IMR-90 (cell line): ENCODE measurements at regions not wholly inside any gene's neighbourhood (a gene's known extent, or its start where the extent isn't known, plus 50 kb on each side); places are given as distances from the start of the nearest gene placed in this dataset.
A peak's percentile ranks its signal among the peaks of the same experiment; 100 is the strongest.

ENCODE experiments used
- ATAC-seq: fragments of 200-7000 bp; cut with Tn5 transposase; 2 replicates; pipeline ENCODE4 v1.9.1; 2020; ENCODE audit warnings: low read depth, mild to moderate bottlenecking, moderate library complexity
- BruUV-seq: library from RNA; stranded (reverse); fragments of 400-500 nt; replicated peaks from 2 replicates; lab custom pipeline; 2021; lab: Mats Ljungman, UMichigan
- CTCF ChIA-PET: fragments of 300-600 bp; formaldehyde crosslinking; extraction: SDS; loops from one replicate; lab custom pipeline; 2021; ENCODE audit warnings: antibody characterized with exemption; lab: Yijun Ruan, JAX
- POLR2A ChIA-PET: fragments of 300-600 bp; sonication (Branson Sonifier 250); formaldehyde crosslinking; loops from one replicate; lab custom pipeline; 2022; ENCODE audit warnings: antibody characterized with exemption; ENCODE audit not compliant: unreplicated experiment; lab: Charles Lee
- DNase-seq: peaks from one replicate; pipeline ENCODE4 v3.0.0; 2013
- H2AFZ ChIP-seq: replicated peaks from 2 replicates; pipeline ENCODE3; 2013; ENCODE audit warnings: low read length, mild to moderate bottlenecking; ENCODE audit not compliant: poor library complexity
- H2AK5ac ChIP-seq: 2 replicates; pipeline ENCODE4 v1.6.1; 2013; ENCODE audit warnings: low read depth, low read length, inconsistent platforms
- H2AK9ac ChIP-seq: replicated peaks from 2 replicates; pipeline ENCODE3; 2013; ENCODE audit warnings: mild to moderate bottlenecking, low read depth, low read length, moderate library complexity; ENCODE audit not compliant: poor library complexity
- H2BK120ac ChIP-seq: 2 replicates; pipeline ENCODE4 v1.6.1; 2013; ENCODE audit warnings: low read depth, low read length, inconsistent platforms
- H2BK15ac ChIP-seq: 3 replicates; pipeline ENCODE4 v1.6.1; 2013; ENCODE audit warnings: low read depth, low read length, inconsistent platforms
- H2BK20ac ChIP-seq: 2 replicates; pipeline ENCODE4 v1.6.1; 2013; ENCODE audit warnings: low read depth, mild to moderate bottlenecking, inconsistent platforms, low read length, moderate library complexity
- H2BK5ac ChIP-seq: 2 replicates; pipeline ENCODE4 v1.6.1; 2013; ENCODE audit warnings: mild to moderate bottlenecking, low read depth, low read length, inconsistent platforms; ENCODE audit not compliant: poor library complexity, severe bottlenecking
- H3K14ac ChIP-seq: replicated peaks from 2 replicates; pipeline ENCODE4 v1.6.1; 2013; ENCODE audit warnings: low read depth, low read length, inconsistent platforms
- H3K18ac ChIP-seq: 2 replicates; pipeline ENCODE4 v1.6.1; 2013; ENCODE audit warnings: low read depth, low read length, control low read depth
- H3K23ac ChIP-seq: 2 replicates; pipeline ENCODE4 v1.6.1; 2013; ENCODE audit warnings: low read depth, low read length, inconsistent platforms
- H3K27ac ChIP-seq: 2 replicates; pipeline ENCODE4 v1.5.1; 2013; ENCODE audit warnings: mild to moderate bottlenecking, control low read depth, low read length; ENCODE audit not compliant: insufficient read depth
- H3K27me3 ChIP-seq: 2 replicates; pipeline ENCODE4 v1.6.1; 2013; ENCODE audit warnings: low read length; ENCODE audit not compliant: control insufficient read depth, insufficient read depth
- H3K36me3 ChIP-seq: 2 replicates; pipeline ENCODE4 v1.6.1; 2013; ENCODE audit warnings: low read length, mixed read lengths; ENCODE audit not compliant: control insufficient read depth, insufficient read depth
- H3K4ac ChIP-seq: 2 replicates; pipeline ENCODE4 v1.6.1; 2013; ENCODE audit warnings: low read depth, low read length, inconsistent platforms
- H3K4me1 ChIP-seq: 2 replicates; pipeline ENCODE4 v1.6.1; 2013; ENCODE audit warnings: low read length, mixed read lengths; ENCODE audit not compliant: control insufficient read depth, insufficient read depth
- H3K4me2 ChIP-seq: 2 replicates; pipeline ENCODE4 v1.6.1; 2013; ENCODE audit warnings: low read depth, mild to moderate bottlenecking, control low read depth, low read length, moderate library complexity
- H3K4me3 ChIP-seq: 2 replicates; pipeline ENCODE4 v1.5.1; 2013; ENCODE audit warnings: low read depth, mild to moderate bottlenecking, control low read depth, low read length, moderate library complexity; ENCODE audit not compliant: insufficient read depth
- H3K56ac ChIP-seq: 2 replicates; pipeline ENCODE4 v1.6.1; 2013; ENCODE audit warnings: low read length, inconsistent platforms; ENCODE audit not compliant: insufficient read depth; ENCODE audit errors: extremely low read depth
- H3K79me1 ChIP-seq, 2 experiments: 2 replicates each; pipeline ENCODE4 v1.6.1; 2013; ENCODE audit warnings: low read length in 2 of 2, inconsistent platforms in 1 of 2, low read depth in 1 of 2
- H3K9ac ChIP-seq: 2 replicates; pipeline ENCODE4 v1.6.1; 2013; ENCODE audit warnings: low read depth, low read length, control low read depth
- H3K9me1 ChIP-seq: 2 replicates; pipeline ENCODE4 v1.6.1; 2013; ENCODE audit warnings: low read length, inconsistent platforms; ENCODE audit not compliant: insufficient read depth
- H3K9me3 ChIP-seq: 2 replicates; pipeline ENCODE4 v1.6.1; 2013; ENCODE audit warnings: low read length; ENCODE audit not compliant: control insufficient read depth, insufficient read depth
- H4K20me1 ChIP-seq: 2 replicates; pipeline ENCODE4 v1.6.1; 2013; ENCODE audit warnings: low read length, inconsistent platforms; ENCODE audit not compliant: insufficient read depth
- H4K5ac ChIP-seq: 2 replicates; pipeline ENCODE4 v1.6.1; 2013; ENCODE audit warnings: mild to moderate bottlenecking, low read depth, low read length, control low read depth
- H4K8ac ChIP-seq, 2 experiments: 2 replicates each; pipeline ENCODE4 v1.6.1; 2013; ENCODE audit warnings: low read depth in 2 of 2, low read length in 2 of 2, control low read depth in 1 of 2, inconsistent platforms in 1 of 2
- H4K91ac ChIP-seq: 2 replicates; pipeline ENCODE4 v1.6.1; 2013; ENCODE audit warnings: low read depth, low read length, inconsistent platforms; ENCODE audit not compliant: insufficient read depth
- ELK1 ChIP-seq: fragments of 150-350 bp; IDR thresholded peaks from 2 replicates; pipeline ENCODE4 v1.6.1; 2016; ENCODE audit warnings: low read depth, mild to moderate bottlenecking, low read length, moderate library complexity, borderline replicate concordance
- POLR2A ChIP-seq: IDR thresholded peaks from 2 replicates; pipeline ENCODE4 v1.6.1; 2012; ENCODE audit warnings: mild to moderate bottlenecking, low read depth, low read length
- WGBS, 2 experiments: methylation state at CpG; one replicate each; pipeline versions ENCODE4 v1.1.5 to v1.1.7; 2013; ENCODE audit warnings: missing lambda C conversion rate in 2 of 2; ENCODE audit not compliant: insufficient read length in 1 of 2; ENCODE audit errors: extremely low coverage in 2 of 2; 5-methylcytosine and 5-hydroxymethylcytosine counted together
- dilution Hi-C: fragments of 300-500 bp; cut with HindIII; formaldehyde crosslinking; loops from one replicate; pipeline ENCODE4 v1.14.3; 2018; ENCODE audit warnings: low sequenced_read_pairs; ENCODE audit not compliant: unreplicated experiment
- in situ Hi-C: fragments of 300-500 bp; cut with MboI; formaldehyde crosslinking; loops from 3 replicates; pipeline ENCODE4 v1.14.3; 2019; ENCODE audit warnings: low sequenced_read_pairs, inconsistent platforms, mixed read lengths
- intact Hi-C: fragments of 100-400 bp; cut with micrococcal nuclease; formaldehyde crosslinking; loops from 2 replicates; pipeline ENCODE4 v1.10.0; 2022

GRCh38 chr16:86388976-86389375 lies 121.4 kb upstream of the FOXF1 start:
- peak overlapping the region; percentile 93 to 95 for H4K8ac ChIP-seq
- H3K56ac ChIP-seq = peak overlapping the region; percentile 62; the same call in 1 of the 2 replicates
- H4K5ac ChIP-seq = peak overlapping the region; percentile 66
- H3K36me3 ChIP-seq = no peaks in the 10 kb centered on the region
- peak overlapping the region; percentile 100 for H2BK20ac ChIP-seq
- in situ Hi-C loops (no loop called here), intact Hi-C loops (no loop called here), dilution Hi-C loops (no loop called here)
- H3K27me3 ChIP-seq = no peaks in the 10 kb centered on the region
- H3K4me3 ChIP-seq = no peak overlapping the region
- H2BK5ac ChIP-seq = peak overlapping the region; percentile 62
- no peaks in the 10 kb centered on the region for H4K20me1 ChIP-seq
- peak overlapping the region; percentile 66; the same call in 1 of the 2 replicates for H3K18ac ChIP-seq
- H3K4ac ChIP-seq = peak overlapping the region; percentile 99
- DNase-seq = no peak
- peak overlapping the region; percentile 100 for H2AK5ac ChIP-seq
- H3K9ac ChIP-seq = no peak overlapping the region; the same call in 1 of the 2 replicates
- no peak for ATAC-seq
- ChIA-PET CTCF (no interaction called here), POLR2A (no interaction called here)
- H4K91ac ChIP-seq = peak overlapping the region; percentile 99
- H2AK9ac ChIP-seq = no peak overlapping the region
- H2BK15ac ChIP-seq = peak overlapping the region; percentile 98
- H3K14ac ChIP-seq = peak overlapping the region; percentile 98
- H2AFZ ChIP-seq = no peak overlapping the region
- no CpG with 5 or more reads among the region's 5 CpGs for WGBS, 2 experiments
- H3K4me2 ChIP-seq = no peak overlapping the region
- no TSS peak for BruUV-seq
- H3K23ac ChIP-seq = peak overlapping the region; percentile 90; the same call in 1 of the 2 replicates
- peaks cover 39 to 74% of the 10 kb centered on the region in 2 experiments for H3K79me1 ChIP-seq
- peak; percentile 40 for TF ChIP-seq POLR2A
- no peak for TF ChIP-seq ELK1
- peaks cover 33% of the 10 kb centered on the region for H3K4me1 ChIP-seq
- peaks cover 53% of the 10 kb centered on the region for H3K9me1 ChIP-seq
- peak overlapping the region; percentile 33 for H3K27ac ChIP-seq
- peak overlapping the region; percentile 100 for H2BK120ac ChIP-seq
- peaks cover 2% of the 10 kb centered on the region for H3K9me3 ChIP-seq
